Kidney epithelial cell (primary cell): ENCODE measurements at regions not wholly inside any gene's neighbourhood (a gene's known extent, or its start where the extent isn't known, plus 50 kb on each side); places are given as distances from the start of the nearest gene placed in this dataset.

ENCODE experiments used
- DNase-seq: peaks from one replicate; pipeline ENCODE4 v3.0.0-alpha.2; 2010; ENCODE audit warnings: low read depth
- H3K27me3 ChIP-seq: 2 replicates; pipeline ENCODE4 v1.6.0; 2011; ENCODE audit warnings: low read length; ENCODE audit not compliant: control insufficient read depth, insufficient read depth
- H3K36me3 ChIP-seq: 2 replicates; pipeline ENCODE4 v1.5.1; 2011; ENCODE audit warnings: low read length; ENCODE audit not compliant: control insufficient read depth, insufficient read depth
- H3K4me3 ChIP-seq: 2 replicates; pipeline ENCODE4 v1.5.1; 2011; ENCODE audit warnings: low read depth, mild to moderate bottlenecking, control low read depth, low read length
- TF ChIP-seq, protein P1 (sequence below): IDR thresholded peaks from 2 replicates; pipeline ENCODE4 v1.5.1; 2011; ENCODE audit warnings: mild to moderate bottlenecking, moderate library complexity, low read length, control low read depth, inconsistent platforms; ENCODE audit not compliant: insufficient read depth, poor library complexity, severe bottlenecking

DNA sequence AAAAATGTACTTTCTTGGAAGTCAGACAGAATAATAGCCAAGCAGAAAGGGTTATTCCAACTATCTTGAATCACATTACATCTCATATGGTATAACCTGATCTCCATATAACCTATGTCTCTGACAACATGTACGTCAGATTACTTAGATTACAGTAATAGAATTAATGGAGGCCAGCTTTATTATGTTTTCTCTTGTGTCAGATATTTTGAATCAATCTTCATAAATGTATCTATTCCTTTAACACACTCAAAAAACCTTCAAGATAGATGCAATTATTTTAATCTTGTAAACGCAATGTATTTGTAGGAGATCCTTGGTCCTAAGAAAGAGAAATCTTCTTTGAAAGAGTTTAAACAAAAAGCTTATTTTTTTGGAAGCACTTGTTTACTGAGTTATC lies 188.4 kb upstream of the KLF12 start:
- no peak for DNase-seq
- H3K4me3 ChIP-seq, result no peak overlapping the region
- no peaks in the 10 kb centered on the region for H3K36me3 ChIP-seq
- H3K27me3 ChIP-seq, result no peaks in the 10 kb centered on the region
- TF ChIP-seq, protein P1, sequence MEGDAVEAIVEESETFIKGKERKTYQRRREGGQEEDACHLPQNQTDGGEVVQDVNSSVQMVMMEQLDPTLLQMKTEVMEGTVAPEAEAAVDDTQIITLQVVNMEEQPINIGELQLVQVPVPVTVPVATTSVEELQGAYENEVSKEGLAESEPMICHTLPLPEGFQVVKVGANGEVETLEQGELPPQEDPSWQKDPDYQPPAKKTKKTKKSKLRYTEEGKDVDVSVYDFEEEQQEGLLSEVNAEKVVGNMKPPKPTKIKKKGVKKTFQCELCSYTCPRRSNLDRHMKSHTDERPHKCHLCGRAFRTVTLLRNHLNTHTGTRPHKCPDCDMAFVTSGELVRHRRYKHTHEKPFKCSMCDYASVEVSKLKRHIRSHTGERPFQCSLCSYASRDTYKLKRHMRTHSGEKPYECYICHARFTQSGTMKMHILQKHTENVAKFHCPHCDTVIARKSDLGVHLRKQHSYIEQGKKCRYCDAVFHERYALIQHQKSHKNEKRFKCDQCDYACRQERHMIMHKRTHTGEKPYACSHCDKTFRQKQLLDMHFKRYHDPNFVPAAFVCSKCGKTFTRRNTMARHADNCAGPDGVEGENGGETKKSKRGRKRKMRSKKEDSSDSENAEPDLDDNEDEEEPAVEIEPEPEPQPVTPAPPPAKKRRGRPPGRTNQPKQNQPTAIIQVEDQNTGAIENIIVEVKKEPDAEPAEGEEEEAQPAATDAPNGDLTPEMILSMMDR, result no peak

DNA sequence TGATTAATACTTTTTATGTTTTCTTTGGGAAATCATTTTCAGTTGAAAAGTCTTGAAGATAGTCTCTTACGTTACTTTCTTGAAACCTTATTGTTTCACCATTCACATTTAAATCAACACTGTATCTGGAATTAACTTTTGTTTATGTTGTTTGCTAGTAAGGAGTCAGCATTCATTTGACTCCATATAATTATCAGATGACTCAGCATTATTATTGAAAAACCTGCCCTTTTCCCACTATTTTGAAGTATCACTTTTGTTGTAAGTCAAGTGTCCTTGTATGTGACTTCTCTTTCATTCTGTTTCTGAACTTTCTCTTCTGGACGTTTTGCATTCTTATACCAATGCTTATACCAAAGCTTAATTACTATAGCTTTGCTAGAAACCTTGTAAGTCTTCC lies 186.1 kb upstream of the KLF12 start:
- Histone ChIP-seq H3K36me3 (no peaks in the 10 kb centered on the region), H3K4me3 (no peak overlapping the region), H3K27me3 (no peaks in the 10 kb centered on the region)
- TF ChIP-seq, protein P1, result no peak
- DNase-seq, result no peak

DNA sequence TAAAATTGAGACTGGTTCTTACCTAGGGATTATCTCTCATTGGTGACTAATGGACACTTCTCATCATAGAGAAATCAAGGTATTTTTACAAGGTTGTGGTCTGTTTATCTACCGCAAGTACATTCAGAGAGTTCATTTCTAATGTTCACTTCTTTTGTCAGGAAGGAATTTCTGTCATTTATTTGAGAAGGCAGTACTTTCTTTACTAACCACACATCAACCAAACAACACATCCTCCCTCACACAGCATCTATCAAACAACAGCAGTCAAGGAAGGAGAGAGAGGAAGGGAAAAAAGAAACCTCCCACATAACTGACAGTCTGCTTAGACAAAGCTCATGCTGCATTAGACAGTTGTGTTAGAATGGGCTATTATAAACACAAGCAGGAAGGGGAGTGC lies 182.3 kb upstream of the KLF12 start:
- TF ChIP-seq, protein P1, result no peak
- H3K36me3 ChIP-seq, result no peaks in the 10 kb centered on the region
- no peaks in the 10 kb centered on the region for H3K27me3 ChIP-seq
- no peak overlapping the region for H3K4me3 ChIP-seq
- no peak for DNase-seq

GRCh38 chr13:74306496-74306895 lies 172.3 kb upstream of the KLF12 start:
- no peaks in the 10 kb centered on the region for H3K27me3 ChIP-seq
- no peaks in the 10 kb centered on the region for H3K36me3 ChIP-seq
- H3K4me3 ChIP-seq, result no peak overlapping the region
- DNase-seq, result no peak
- TF ChIP-seq, protein P1, result no peak

GRCh38 chr13:74305876-74306275 lies 171.7 kb upstream of the KLF12 start:
- no peak for DNase-seq
- Histone ChIP-seq H3K27me3 (no peaks in the 10 kb centered on the region), H3K36me3 (no peaks in the 10 kb centered on the region), H3K4me3 (no peak overlapping the region)
- TF ChIP-seq, protein P1, result no peak

DNA sequence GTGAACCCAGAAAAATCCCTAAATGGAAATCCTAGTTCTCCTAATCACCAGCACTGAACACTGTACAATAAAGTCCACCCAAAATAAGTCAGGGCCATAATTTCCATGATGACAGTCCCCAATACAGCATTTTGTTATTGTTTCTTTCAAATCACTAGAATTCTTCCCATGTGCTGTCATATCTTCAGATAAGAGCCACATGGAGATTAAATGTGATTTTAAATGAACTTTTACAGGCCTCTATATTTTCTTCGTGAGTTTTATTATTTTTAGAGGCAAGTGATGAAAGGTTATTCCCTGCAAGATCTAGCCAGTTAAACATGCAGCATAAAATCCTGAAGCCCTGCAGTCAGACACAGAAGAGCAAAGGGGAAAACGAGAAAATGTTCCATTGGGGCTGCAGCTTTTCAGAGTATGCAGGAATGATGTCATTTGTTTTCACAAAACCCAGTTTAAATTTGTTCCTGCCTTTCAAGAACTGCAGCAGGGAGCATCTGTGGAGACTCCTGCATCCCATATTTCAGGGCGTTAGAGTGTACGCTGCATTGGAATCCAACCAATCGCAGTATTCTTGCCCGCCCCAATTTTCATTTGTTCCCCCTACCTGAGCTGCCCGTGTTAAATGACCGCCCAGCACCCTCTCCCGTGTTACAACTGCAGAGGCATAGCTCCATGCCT lies 167.2 kb upstream of the KLF12 start:
- no peaks in the 10 kb centered on the region for H3K36me3 ChIP-seq
- no peak overlapping the region for H3K4me3 ChIP-seq
- no peak for DNase-seq
- TF ChIP-seq, protein P1, result no peak
- H3K27me3 ChIP-seq, result no peaks in the 10 kb centered on the region
